Bronchial epithelial cell (primary cell): ENCODE measurements at regions not wholly inside any gene's neighbourhood (a gene's known extent, or its start where the extent isn't known, plus 50 kb on each side); places are given as distances from the start of the nearest gene placed in this dataset.

ENCODE experiments used
- DNase-seq: peaks from one replicate; pipeline ENCODE4 v3.0.0-alpha.2; 2010; ENCODE audit warnings: low read depth
- FAIRE-seq: peaks from 2 replicates; lab custom pipeline; 2011; peaks lifted over from hg19 to GRCh38; lab: Jason Lieb, UNC
- H3K27me3 ChIP-seq: 2 replicates; pipeline ENCODE4 v1.5.1; 2011; ENCODE audit warnings: low read length; ENCODE audit not compliant: control insufficient read depth, insufficient read depth
- H3K36me3 ChIP-seq: 2 replicates; pipeline ENCODE4 v1.5.1; 2011; ENCODE audit warnings: low read length; ENCODE audit not compliant: control insufficient read depth, insufficient read depth
- H3K4me3 ChIP-seq: 2 replicates; pipeline ENCODE4 v1.5.1; 2011; ENCODE audit warnings: mild to moderate bottlenecking, low read depth, low read length, control low read depth
- CTCF ChIP-seq: IDR thresholded peaks from 2 replicates; pipeline ENCODE4 v1.5.1; 2011; ENCODE audit warnings: mild to moderate bottlenecking, moderate library complexity, low read length, control low read depth, inconsistent platforms; ENCODE audit not compliant: insufficient read depth, severe bottlenecking

GRCh38 chr4:55012363-55013230 lies 112.8 kb downstream of the KDR start:
- DNase-seq, result no peak
- no peak for FAIRE-seq
- Histone ChIP-seq H3K4me3 (no peak overlapping the region), H3K27me3 (no peaks in the 10 kb centered on the region), H3K36me3 (no peaks in the 10 kb centered on the region)
- no peak for TF ChIP-seq CTCF

- TF ChIP-seq CTCF, result no peak
- DNase-seq (no peak), FAIRE-seq (no peak)
- Histone ChIP-seq H3K4me3 (no peak overlapping the region), H3K36me3 (no peaks in the 10 kb centered on the region), H3K27me3 (no peaks in the 10 kb centered on the region)
These were observed 113.6 kb downstream of the KDR start for GRCh38 chr4:55011761-55012160.

- Histone ChIP-seq H3K4me3 (no peak overlapping the region), H3K27me3 (no peaks in the 10 kb centered on the region), H3K36me3 (no peaks in the 10 kb centered on the region)
- TF ChIP-seq CTCF, result no peak
- FAIRE-seq, result no peak
- no peak for DNase-seq
These were observed 114.8 kb downstream of the KDR start for GRCh38 chr4:55010550-55010949.

GRCh38 chr4:55008166-55009056 lies 117.0 kb downstream of the KDR start:
- peak; percentile 77 for TF ChIP-seq CTCF
- Histone ChIP-seq H3K27me3 (no peaks in the 10 kb centered on the region), H3K36me3 (no peaks in the 10 kb centered on the region), H3K4me3 (no peak overlapping the region)
- no peak for FAIRE-seq
- DNase-seq, result peak; percentile 15

GRCh38 chr4:55005910-55006309 lies 119.5 kb downstream of the KDR start:
- FAIRE-seq (no peak), DNase-seq (no peak)
- TF ChIP-seq CTCF, result no peak
- no peaks in the 10 kb centered on the region for H3K27me3 ChIP-seq
- H3K36me3 ChIP-seq, result no peaks in the 10 kb centered on the region
- no peak overlapping the region for H3K4me3 ChIP-seq
